ENCODE measurements at regions not wholly inside any gene's neighbourhood (a gene's known extent, or its start where the extent isn't known, plus 50 kb on each side); places are given as distances from the start of the nearest gene placed in this dataset.
A peak's percentile ranks its signal among the peaks of the same experiment; 100 is the strongest.

DNA sequence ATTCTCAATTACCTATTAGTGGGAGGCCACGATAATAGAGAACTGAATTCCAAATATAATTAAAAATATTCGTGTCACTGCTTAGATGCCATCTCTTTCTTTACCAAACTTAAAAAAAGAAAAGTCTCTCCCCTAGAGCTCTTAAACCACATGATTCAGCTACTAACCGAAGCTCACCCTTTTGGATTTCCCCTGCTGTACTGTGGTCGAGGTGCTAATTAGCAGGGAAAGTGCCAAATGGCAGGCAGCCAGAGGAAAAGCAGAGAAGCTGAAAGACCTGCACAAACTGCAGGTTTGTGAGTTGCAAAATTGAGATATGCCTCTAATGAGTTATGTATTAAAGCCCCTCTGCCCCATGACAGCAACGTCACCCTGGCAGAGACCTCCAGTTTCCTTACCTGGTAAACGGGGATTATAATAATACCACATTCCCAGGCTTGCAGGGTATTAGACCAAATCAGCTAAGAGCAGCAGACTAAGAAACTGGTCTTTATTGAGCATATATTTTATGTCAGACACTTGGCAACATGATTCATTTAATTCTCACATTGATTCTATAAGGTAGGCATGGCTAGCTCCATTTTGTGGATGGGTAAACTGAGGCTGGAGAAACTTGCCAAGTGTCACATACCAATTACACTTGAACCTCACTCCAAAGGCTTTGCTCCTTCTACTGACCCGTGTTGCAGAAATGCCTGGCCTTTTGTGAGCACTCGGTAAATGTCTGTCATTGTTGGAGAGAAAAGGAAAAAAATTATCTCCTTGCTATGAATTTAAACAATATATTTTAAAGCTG is 259.7 kb downstream of the LPIN1 start:
- H3K4me3 ChIP-seq (replicated peaks in 1 of 2; ENCODE audit: low read depth in 2 of 2, low read length in 2 of 2) = no peak overlapping the region
- TF ChIP-seq, protein P1, sequence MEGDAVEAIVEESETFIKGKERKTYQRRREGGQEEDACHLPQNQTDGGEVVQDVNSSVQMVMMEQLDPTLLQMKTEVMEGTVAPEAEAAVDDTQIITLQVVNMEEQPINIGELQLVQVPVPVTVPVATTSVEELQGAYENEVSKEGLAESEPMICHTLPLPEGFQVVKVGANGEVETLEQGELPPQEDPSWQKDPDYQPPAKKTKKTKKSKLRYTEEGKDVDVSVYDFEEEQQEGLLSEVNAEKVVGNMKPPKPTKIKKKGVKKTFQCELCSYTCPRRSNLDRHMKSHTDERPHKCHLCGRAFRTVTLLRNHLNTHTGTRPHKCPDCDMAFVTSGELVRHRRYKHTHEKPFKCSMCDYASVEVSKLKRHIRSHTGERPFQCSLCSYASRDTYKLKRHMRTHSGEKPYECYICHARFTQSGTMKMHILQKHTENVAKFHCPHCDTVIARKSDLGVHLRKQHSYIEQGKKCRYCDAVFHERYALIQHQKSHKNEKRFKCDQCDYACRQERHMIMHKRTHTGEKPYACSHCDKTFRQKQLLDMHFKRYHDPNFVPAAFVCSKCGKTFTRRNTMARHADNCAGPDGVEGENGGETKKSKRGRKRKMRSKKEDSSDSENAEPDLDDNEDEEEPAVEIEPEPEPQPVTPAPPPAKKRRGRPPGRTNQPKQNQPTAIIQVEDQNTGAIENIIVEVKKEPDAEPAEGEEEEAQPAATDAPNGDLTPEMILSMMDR (IDR thresholded peaks at IDR 0.05; ENCODE audit: low read depth, low read length) = no peak
- peak in 1 of 2 donors; percentile 40 for DNase-seq (ENCODE audit: low read depth in 2 of 2)

DNA sequence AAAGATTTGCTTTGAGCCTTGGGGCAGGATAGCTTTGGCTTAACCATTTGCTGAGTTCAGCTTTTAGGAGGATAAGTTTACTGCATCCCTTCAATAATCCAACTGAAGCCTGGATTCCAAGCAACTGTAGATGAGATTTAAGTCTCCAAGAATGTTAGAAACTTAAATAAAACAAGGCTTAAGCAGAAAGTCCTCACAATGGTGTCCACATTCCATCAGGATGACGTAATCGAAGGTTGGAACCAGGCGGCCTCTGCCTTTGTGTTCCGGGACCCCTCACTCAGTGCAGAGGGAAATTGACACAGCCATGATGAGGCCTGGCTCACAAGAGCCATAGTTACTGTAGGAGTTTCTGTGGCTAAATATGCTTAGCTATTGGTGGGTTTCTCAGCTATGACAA is 260.4 kb downstream of the LPIN1 start:
- H3K4me3 ChIP-seq (replicated peaks in 1 of 2; ENCODE audit: low read depth in 2 of 2, low read length in 2 of 2) = no peak overlapping the region

DNA sequence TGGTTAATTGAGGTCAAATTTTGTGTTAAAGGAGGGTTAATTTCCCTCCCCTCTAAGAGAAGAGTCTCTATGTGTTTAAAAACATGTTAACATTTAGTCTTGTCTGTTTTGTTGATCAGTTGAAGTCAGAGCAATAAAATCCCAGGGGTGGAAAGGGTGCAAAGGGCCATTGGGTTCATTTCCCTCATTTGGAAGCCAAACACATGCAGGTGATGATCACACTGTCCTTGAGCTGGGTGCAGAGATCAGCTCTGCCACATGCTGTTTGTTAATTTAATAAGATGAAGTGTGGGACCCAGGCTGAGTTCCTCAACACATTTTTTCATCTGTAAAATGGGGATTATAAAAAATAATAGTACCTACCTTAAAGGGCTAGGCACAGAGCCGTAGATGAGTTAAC is 260.9 kb downstream of the LPIN1 start:
- no peak for DNase-seq (ENCODE audit: low read depth in 2 of 2)
- TF ChIP-seq, protein P1 (IDR thresholded peaks at IDR 0.05; ENCODE audit: low read depth, low read length) = no peak
- H3K4me3 ChIP-seq (replicated peaks in 1 of 2; ENCODE audit: low read depth in 2 of 2, low read length in 2 of 2) = no peak overlapping the region

More for the DNA sequence above, 260.4 kb downstream of the LPIN1 start:
- TF ChIP-seq, protein P1 (IDR thresholded peaks at IDR 0.05; ENCODE audit: low read depth, low read length) = no peak
- peak; percentile 25 to 51 for DNase-seq (ENCODE audit: low read depth in 2 of 2)

GRCh38 chr2:12008425-12009061 is 262.1 kb downstream of the LPIN1 start:
- peak; percentile 31 to 68 for DNase-seq (ENCODE audit: low read depth in 2 of 2)
- H3K4me3 ChIP-seq (replicated peaks in 1 of 2; ENCODE audit: low read depth in 2 of 2, low read length in 2 of 2) = no peak overlapping the region
- TF ChIP-seq, protein P1 (IDR thresholded peaks at IDR 0.05; ENCODE audit: low read depth, low read length) = no peak

GRCh38 chr2:12009323-12009905 is 263.0 kb downstream of the LPIN1 start:
- TF ChIP-seq, protein P1 (IDR thresholded peaks at IDR 0.05; ENCODE audit: low read depth, low read length) = no peak
- no peak for DNase-seq (ENCODE audit: low read depth in 2 of 2)
- H3K4me3 ChIP-seq (replicated peaks in 1 of 2; ENCODE audit: low read depth in 2 of 2, low read length in 2 of 2) = no peak overlapping the region

DNA sequence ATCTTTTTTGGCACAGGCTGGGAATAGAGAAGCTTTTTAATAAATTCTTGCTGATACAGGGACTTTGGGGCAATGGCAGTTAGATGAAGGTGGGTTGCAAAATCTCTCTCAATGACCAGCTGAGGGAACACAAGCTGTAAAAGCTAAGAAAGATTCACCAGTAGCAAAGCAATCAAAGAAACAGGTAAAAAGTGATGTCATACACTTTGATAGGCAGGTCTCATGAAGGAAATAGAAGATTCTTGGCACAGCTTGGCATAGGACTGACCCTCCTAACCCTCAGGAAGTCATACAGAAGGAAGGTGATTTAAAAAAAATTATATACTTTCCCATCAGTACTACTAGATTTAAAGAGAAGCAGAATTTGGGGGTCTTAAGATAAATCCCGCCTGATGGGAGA is 263.6 kb downstream of the LPIN1 start:
- no peak overlapping the region for H3K4me3 ChIP-seq (replicated peaks in 1 of 2; ENCODE audit: low read depth in 2 of 2, low read length in 2 of 2)
- TF ChIP-seq, protein P1 (IDR thresholded peaks at IDR 0.05; ENCODE audit: low read depth, low read length) = no peak
- DNase-seq (ENCODE audit: low read depth in 2 of 2) = no peak

All from cardiac fibroblast (primary cell).